Esophagus muscularis mucosa (tissue), 4 donors: ENCODE measurements at regions not wholly inside any gene's neighbourhood (a gene's known extent, or its start where the extent isn't known, plus 50 kb on each side); places are given as distances from the start of the nearest gene placed in this dataset.

ENCODE experiments used
- CTCF ChIP-seq, 3 experiments: fragments of 200-600 bp in 2 of 3; fragments of 450-650 bp in 1 of 3; sonication (generic) in 2 of 3; IDR thresholded peaks; one replicate each; pipeline ENCODE4 v1.5.1; 2017 to 2019; ENCODE audit warnings: antibody characterized with exemption in 3 of 3, mild to moderate bottlenecking in 2 of 3, moderate library complexity in 1 of 3
- EP300 ChIP-seq: sonication (generic); formaldehyde crosslinking; IDR thresholded peaks from one replicate; pipeline ENCODE4 v1.6.1; 2017; ENCODE audit warnings: antibody characterized with exemption
- POLR2A ChIP-seq: fragments of 450-650 bp; IDR thresholded peaks from one replicate; pipeline ENCODE4 v1.6.1; 2017; ENCODE audit warnings: antibody characterized with exemption, moderate library complexity, mild to moderate bottlenecking, low read depth
- POLR2AphosphoS5 ChIP-seq, 2 donors: sonication (generic); formaldehyde crosslinking; IDR thresholded peaks; one replicate each; pipeline ENCODE4 v1.6.1; 2017; ENCODE audit warnings: antibody characterized with exemption in 2 of 2

GRCh38 chr11:98234698-98235097 is 786.1 kb upstream of the CNTN5 start:
- no peak for TF ChIP-seq CTCF (IDR thresholded peaks at IDR 0.05)
- TF ChIP-seq POLR2AphosphoS5 (IDR thresholded peaks at IDR 0.05): no peak
- TF ChIP-seq POLR2A: no peak
- TF ChIP-seq EP300: no peak
